Lower lobe of right lung (tissue), 2 donors: ENCODE measurements at regions not wholly inside any gene's neighbourhood (a gene's known extent, or its start where the extent isn't known, plus 50 kb on each side); places are given as distances from the start of the nearest gene placed in this dataset.

Source experiments
- ATAC-seq, 2 donors: fragments of 200-7000 bp; cut with Tn5 transposase; one replicate each; pipeline ENCODE4 v1.9.1; 2020 to 2022; ENCODE audit warnings: mild to moderate bottlenecking in 2 of 2, moderate library complexity in 2 of 2
- DNase-seq: peaks from one replicate; pipeline ENCODE4 v3.0.0-alpha.2; 2020
- H3K27ac ChIP-seq: fragments of 200-600 bp; one replicate; pipeline ENCODE4 v1.8.0; 2022
- H3K27me3 ChIP-seq: fragments of 200-600 bp; one replicate; pipeline ENCODE4 v1.8.0; 2022; ENCODE audit warnings: low read depth
- H3K36me3 ChIP-seq: fragments of 200-600 bp; one replicate; pipeline ENCODE4 v1.8.0; 2022; ENCODE audit warnings: mild to moderate bottlenecking
- H3K4me1 ChIP-seq: fragments of 200-600 bp; one replicate; pipeline ENCODE4 v1.8.0; 2022
- H3K4me3 ChIP-seq: fragments of 200-600 bp; one replicate; pipeline ENCODE4 v1.8.0; 2022; ENCODE audit warnings: mild to moderate bottlenecking
- H3K9me3 ChIP-seq: fragments of 200-600 bp; one replicate; pipeline ENCODE4 v1.8.0; 2022
- intact Hi-C: fragments of 100-400 bp; cut with DNase I; formaldehyde crosslinking; loops from one replicate; pipeline ENCODE4 v1.11.0; 2022
- TF ChIP-seq, protein P1 (sequence below): fragments of 200-600 bp; IDR thresholded peaks from one replicate; pipeline ENCODE4 v1.8.0; 2022; ENCODE audit warnings: antibody characterized with exemption, mild to moderate bottlenecking
- donor health status: DM: no; HTN: yes; CAD: no; lungs with severe emphysema.

DNA sequence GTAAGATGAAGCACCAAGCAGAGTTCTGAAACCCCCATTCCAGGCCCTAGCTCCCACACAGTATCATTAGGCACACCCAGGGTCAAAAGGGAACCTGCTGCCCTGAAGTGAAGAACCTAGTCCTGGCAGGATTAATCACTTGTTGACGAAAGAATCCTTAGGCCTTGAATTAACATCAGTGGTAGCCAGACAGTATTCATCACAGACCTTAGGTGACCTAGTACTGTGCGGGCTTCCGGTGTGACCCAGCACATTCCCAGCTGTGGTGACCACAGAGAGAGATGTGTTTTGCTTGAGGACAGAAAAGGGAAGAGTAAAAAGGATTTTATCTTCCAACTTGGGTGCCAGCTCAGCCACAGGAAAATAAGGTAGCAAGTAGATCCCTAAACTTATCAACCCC, 1071.4 kb upstream of the FAM98A start:
- H3K9me3 ChIP-seq, result no peaks in the 10 kb centered on the region
- no peaks in the 10 kb centered on the region for H3K27me3 ChIP-seq

DNA sequence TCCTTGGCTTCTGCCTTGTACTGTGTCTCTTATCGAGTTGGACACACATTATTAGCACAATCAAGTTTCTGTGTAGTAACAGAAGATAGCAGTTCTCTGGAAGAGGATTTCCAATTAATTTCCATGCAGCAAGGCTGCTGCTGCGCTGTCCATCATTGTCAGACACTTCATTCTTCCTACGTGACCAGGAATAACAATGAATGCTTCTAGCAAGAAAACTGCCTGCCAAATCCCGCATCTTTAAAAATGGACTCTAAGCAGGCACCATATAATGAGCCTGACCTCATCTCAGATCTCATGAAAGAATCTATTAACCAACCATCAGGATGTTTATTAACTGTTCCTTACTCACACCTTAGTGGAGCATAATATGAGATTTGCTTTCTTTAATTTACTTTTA, 1067.7 kb upstream of the FAM98A start:
- H3K4me3 ChIP-seq, result no peak overlapping the region
- no peak for ATAC-seq
- H3K36me3 ChIP-seq, result no peaks in the 10 kb centered on the region

More for the DNA sequence above, 1071.4 kb upstream of the FAM98A start:
- ATAC-seq (no peak), DNase-seq (no peak)
- H3K4me3 ChIP-seq, result no peak overlapping the region
- intact Hi-C loops, result no loop called here
- H3K27ac ChIP-seq, result no peak overlapping the region
- H3K36me3 ChIP-seq, result no peaks in the 10 kb centered on the region
- no peaks in the 10 kb centered on the region for H3K4me1 ChIP-seq
- TF ChIP-seq, protein P1, sequence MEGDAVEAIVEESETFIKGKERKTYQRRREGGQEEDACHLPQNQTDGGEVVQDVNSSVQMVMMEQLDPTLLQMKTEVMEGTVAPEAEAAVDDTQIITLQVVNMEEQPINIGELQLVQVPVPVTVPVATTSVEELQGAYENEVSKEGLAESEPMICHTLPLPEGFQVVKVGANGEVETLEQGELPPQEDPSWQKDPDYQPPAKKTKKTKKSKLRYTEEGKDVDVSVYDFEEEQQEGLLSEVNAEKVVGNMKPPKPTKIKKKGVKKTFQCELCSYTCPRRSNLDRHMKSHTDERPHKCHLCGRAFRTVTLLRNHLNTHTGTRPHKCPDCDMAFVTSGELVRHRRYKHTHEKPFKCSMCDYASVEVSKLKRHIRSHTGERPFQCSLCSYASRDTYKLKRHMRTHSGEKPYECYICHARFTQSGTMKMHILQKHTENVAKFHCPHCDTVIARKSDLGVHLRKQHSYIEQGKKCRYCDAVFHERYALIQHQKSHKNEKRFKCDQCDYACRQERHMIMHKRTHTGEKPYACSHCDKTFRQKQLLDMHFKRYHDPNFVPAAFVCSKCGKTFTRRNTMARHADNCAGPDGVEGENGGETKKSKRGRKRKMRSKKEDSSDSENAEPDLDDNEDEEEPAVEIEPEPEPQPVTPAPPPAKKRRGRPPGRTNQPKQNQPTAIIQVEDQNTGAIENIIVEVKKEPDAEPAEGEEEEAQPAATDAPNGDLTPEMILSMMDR, result no peak

DNA sequence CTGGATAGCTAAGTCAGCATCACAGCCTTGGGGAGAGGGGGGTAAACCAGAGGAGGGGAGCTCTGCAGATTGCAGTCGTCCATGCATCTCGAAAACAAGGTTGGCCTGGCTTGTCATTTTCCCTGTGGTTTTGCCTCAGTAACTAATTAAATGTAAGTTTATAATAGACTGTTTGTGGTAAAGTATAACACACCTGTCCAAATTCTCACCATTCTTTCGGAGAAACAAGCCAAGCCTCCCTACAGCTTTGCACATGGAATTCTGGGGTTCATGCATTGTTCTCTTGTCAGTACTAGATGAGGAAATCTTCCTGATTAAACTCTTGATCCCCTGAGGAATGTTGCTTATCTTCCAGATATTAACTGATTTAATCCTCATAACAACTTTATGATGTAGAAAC, 1065.2 kb upstream of the FAM98A start:
- no peak overlapping the region for H3K4me3 ChIP-seq
- no peaks in the 10 kb centered on the region for H3K4me1 ChIP-seq
- H3K27me3 ChIP-seq, result no peaks in the 10 kb centered on the region
- no peak overlapping the region for H3K27ac ChIP-seq
- H3K9me3 ChIP-seq, result no peaks in the 10 kb centered on the region
- H3K36me3 ChIP-seq, result no peaks in the 10 kb centered on the region
- no peak for ATAC-seq
- intact Hi-C loops, result no loop called here
- TF ChIP-seq, protein P1, result no peak
- no peak for DNase-seq

More for the DNA sequence above, 1067.7 kb upstream of the FAM98A start:
- TF ChIP-seq, protein P1, result no peak
- Histone ChIP-seq H3K9me3 (no peaks in the 10 kb centered on the region), H3K27me3 (no peaks in the 10 kb centered on the region), H3K4me1 (no peaks in the 10 kb centered on the region), H3K27ac (no peak overlapping the region)
- no peak for DNase-seq
- intact Hi-C loops, result no loop called here

DNA sequence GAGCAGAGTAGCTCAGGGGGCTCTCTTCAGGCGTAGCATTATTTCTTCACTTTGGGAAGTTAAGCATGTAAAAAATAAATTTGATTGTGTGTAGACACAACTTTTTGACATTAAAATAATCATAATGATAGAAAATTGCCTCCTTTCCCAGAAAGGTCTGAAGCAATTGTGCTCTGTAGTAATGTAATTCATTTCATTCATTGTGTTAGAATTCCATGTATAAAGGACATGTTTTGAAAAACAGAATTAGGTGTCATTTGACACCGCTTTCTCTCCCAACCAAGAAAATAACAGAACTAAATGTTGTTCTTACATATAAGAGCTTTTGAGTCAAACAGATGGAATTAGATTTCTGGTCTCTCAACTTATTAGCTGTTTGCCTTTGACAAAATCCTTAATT, 1064.2 kb upstream of the FAM98A start:
- Histone ChIP-seq H3K4me1 (no peaks in the 10 kb centered on the region), H3K27ac (no peak overlapping the region), H3K36me3 (no peaks in the 10 kb centered on the region), H3K4me3 (no peak overlapping the region), H3K9me3 (no peaks in the 10 kb centered on the region), H3K27me3 (no peaks in the 10 kb centered on the region)
- no peak for ATAC-seq
- TF ChIP-seq, protein P1, result no peak
- intact Hi-C loops, result no loop called here
- DNase-seq, result no peak

DNA sequence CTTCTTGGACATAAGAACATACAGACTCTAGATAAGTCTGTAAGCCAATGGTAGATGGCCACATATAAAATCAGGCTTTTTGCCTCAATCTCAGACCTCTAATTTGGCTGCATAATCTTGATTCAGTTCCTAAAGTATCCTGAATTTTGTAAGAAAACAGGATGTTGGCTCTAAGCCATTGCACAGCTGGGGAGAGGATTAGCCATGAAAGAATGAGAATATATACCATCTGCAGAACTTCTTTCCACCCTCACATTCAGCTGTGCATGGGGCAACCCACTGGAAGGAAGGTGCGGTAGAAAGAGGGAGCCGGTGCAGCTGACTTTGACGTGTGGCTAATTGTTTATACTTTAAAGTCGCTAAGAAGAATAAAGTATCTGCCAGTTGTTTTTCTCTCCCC, 1061.6 kb upstream of the FAM98A start:
- intact Hi-C loops, result no loop called here
- Histone ChIP-seq H3K36me3 (no peaks in the 10 kb centered on the region), H3K27ac (no peak overlapping the region), H3K4me3 (no peak overlapping the region), H3K27me3 (no peaks in the 10 kb centered on the region), H3K4me1 (no peaks in the 10 kb centered on the region), H3K9me3 (no peaks in the 10 kb centered on the region)
- no peak for DNase-seq
- TF ChIP-seq, protein P1, result no peak
- ATAC-seq, result no peak

DNA sequence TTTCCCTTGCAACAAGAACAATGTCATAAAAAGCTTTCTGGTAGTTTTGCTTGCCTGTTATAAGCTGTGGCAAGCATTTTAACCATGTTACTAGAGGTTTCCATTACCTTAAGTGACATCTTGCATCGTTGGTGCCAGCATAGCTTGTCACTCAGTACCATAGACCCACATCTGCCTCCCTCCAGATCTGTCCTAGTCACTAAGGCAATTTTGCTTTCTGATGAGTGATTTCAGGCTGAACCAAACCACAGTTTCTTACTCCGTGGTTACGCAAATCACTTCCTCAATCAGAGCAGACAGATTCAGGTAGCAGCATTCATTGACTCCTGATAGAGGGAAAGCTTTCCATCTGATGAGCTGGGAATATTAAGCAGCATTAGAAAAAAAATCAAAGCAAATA, 1057.5 kb upstream of the FAM98A start:
- no peak overlapping the region for H3K4me3 ChIP-seq
- TF ChIP-seq, protein P1, result no peak
- no peaks in the 10 kb centered on the region for H3K9me3 ChIP-seq
- no peak for DNase-seq
- no peaks in the 10 kb centered on the region for H3K27me3 ChIP-seq
- no peaks in the 10 kb centered on the region for H3K36me3 ChIP-seq
- H3K4me1 ChIP-seq, result no peaks in the 10 kb centered on the region
- intact Hi-C loops, result no loop called here
- no peak for ATAC-seq
- no peak overlapping the region for H3K27ac ChIP-seq
